Uterus (tissue), 3 donors: ENCODE measurements at regions not wholly inside any gene's neighbourhood (a gene's known extent, or its start where the extent isn't known, plus 50 kb on each side); places are given as distances from the start of the nearest gene placed in this dataset.

Experiments
- DNase-seq, 2 donors: peaks; one replicate each; pipeline ENCODE4 v3.0.0-alpha.2; 2019 to 2020
- H3K27ac ChIP-seq, 2 donors: fragments of 200-600 bp; sonication (generic); 1 replicate in 1 of 2; 2 replicates in 1 of 2; pipeline ENCODE4 v1.5.1; 2016 to 2018
- H3K27me3 ChIP-seq, 2 donors: fragments of 200-600 bp; sonication (generic); one replicate each; pipeline ENCODE4 v1.5.1; 2018 to 2019; ENCODE audit warnings: control low read depth in 1 of 2
- H3K36me3 ChIP-seq, 2 donors: fragments of 200-600 bp; sonication (generic); one replicate each; pipeline ENCODE4 v1.5.1; 2019; ENCODE audit warnings: control low read depth in 1 of 2
- H3K4me1 ChIP-seq, 2 donors: fragments of 200-600 bp; sonication (generic); one replicate each; pipeline ENCODE4 v1.5.1; 2018 to 2019; ENCODE audit warnings: control low read depth in 1 of 2
- H3K4me3 ChIP-seq, 2 donors: fragments of 200-600 bp; sonication (generic); 1 replicate in 1 of 2; 2 replicates in 1 of 2; pipeline ENCODE4 v1.5.1; 2018 to 2019; ENCODE audit warnings: mild to moderate bottlenecking in 1 of 2
- H3K9me3 ChIP-seq, 2 donors: fragments of 200-600 bp; sonication (generic); one replicate each; pipeline ENCODE4 v1.5.1; 2019; ENCODE audit warnings: control low read depth in 1 of 2
- CTCF ChIP-seq, 4 experiments: fragments of 200-600 bp in 2 of 4; fragments of 450-650 bp in 2 of 4; sonication (generic) in 2 of 4; IDR thresholded peaks; one replicate each; pipeline ENCODE4 v1.5.1; 2016 to 2019; ENCODE audit warnings: antibody characterized with exemption in 4 of 4, mild to moderate bottlenecking in 2 of 4, moderate library complexity in 1 of 4
- POLR2A ChIP-seq, 2 donors: fragments of 450-650 bp; IDR thresholded peaks; one replicate each; pipeline ENCODE4 v1.6.1; 2016; ENCODE audit warnings: antibody characterized with exemption in 2 of 2, mild to moderate bottlenecking in 1 of 2, moderate library complexity in 1 of 2
- intact Hi-C: fragments of 100-400 bp; cut with DNase I; formaldehyde crosslinking; loops from one replicate; pipeline ENCODE4 v1.15.1; 2023; ENCODE audit warnings: low total_unique reads
- donor health status: DM: yes; HTN: yes; CAD: no.

GRCh38 chr7:106589198-106589879, 71.6 kb downstream of the CCDC71L start:
- no peak for TF ChIP-seq POLR2A (IDR thresholded peaks at IDR 0.05)
- no peak for TF ChIP-seq CTCF (IDR thresholded peaks at IDR 0.05)

GRCh38 chr7:106588422-106589197, 72.3 kb downstream of the CCDC71L start:
- no peaks in the 10 kb centered on the region for H3K36me3 ChIP-seq
- DNase-seq = no peak
- intact Hi-C loops = no loop called here
- no peaks in the 10 kb centered on the region for H3K27me3 ChIP-seq
- no peaks in the 10 kb centered on the region for H3K4me1 ChIP-seq
- no peaks in the 10 kb centered on the region for H3K9me3 ChIP-seq
- no peak overlapping the region for H3K4me3 ChIP-seq
- H3K27ac ChIP-seq = no peak overlapping the region
- no peak for TF ChIP-seq POLR2A (IDR thresholded peaks at IDR 0.05)
- no peak for TF ChIP-seq CTCF (IDR thresholded peaks at IDR 0.05)

More at GRCh38 chr7:106589198-106589879, 71.6 kb downstream of the CCDC71L start:
- no peaks in the 10 kb centered on the region for H3K27me3 ChIP-seq
- DNase-seq = no peak
- no peak overlapping the region for H3K27ac ChIP-seq
- no peaks in the 10 kb centered on the region for H3K4me1 ChIP-seq
- no peaks in the 10 kb centered on the region for H3K36me3 ChIP-seq
- no peaks in the 10 kb centered on the region for H3K9me3 ChIP-seq
- no peak overlapping the region for H3K4me3 ChIP-seq
- intact Hi-C loops = no loop called here

GRCh38 chr7:106584914-106585759, 75.8 kb downstream of the CCDC71L start:
- Histone ChIP-seq H3K4me3 (no peak overlapping the region), H3K36me3 (no peaks in the 10 kb centered on the region), H3K27ac (no peak overlapping the region), H3K27me3 (no peaks in the 10 kb centered on the region), H3K9me3 (no peaks in the 10 kb centered on the region), H3K4me1 (no peaks in the 10 kb centered on the region)
- intact Hi-C loops = no loop called here
- TF ChIP-seq POLR2A (IDR thresholded peaks at IDR 0.05) = no peak
- TF ChIP-seq CTCF (IDR thresholded peaks at IDR 0.05) = no peak
- no peak for DNase-seq

GRCh38 chr7:106583706-106584690, 77.0 kb downstream of the CCDC71L start:
- Histone ChIP-seq H3K36me3 (no peaks in the 10 kb centered on the region), H3K4me3 (no peak overlapping the region), H3K27me3 (no peaks in the 10 kb centered on the region), H3K9me3 (no peaks in the 10 kb centered on the region), H3K4me1 (no peaks in the 10 kb centered on the region), H3K27ac (no peak overlapping the region)
- TF ChIP-seq POLR2A (IDR thresholded peaks at IDR 0.05) = no peak
- TF ChIP-seq CTCF (IDR thresholded peaks at IDR 0.05) = no peak
- DNase-seq = no peak
- intact Hi-C loops = no loop called here
